Breast epithelium (tissue), 3 donors: ENCODE measurements at regions not wholly inside any gene's neighbourhood (a gene's known extent, or its start where the extent isn't known, plus 50 kb on each side); places are given as distances from the start of the nearest gene placed in this dataset.

ENCODE experiments used
- CTCF ChIP-seq, 3 donors: fragments of 450-650 bp; IDR thresholded peaks; one replicate each; pipeline ENCODE4 v1.5.1; 2016 to 2017; ENCODE audit warnings: antibody characterized with exemption in 3 of 3, mild to moderate bottlenecking in 3 of 3, moderate library complexity in 3 of 3
- POLR2A ChIP-seq: fragments of 450-650 bp; IDR thresholded peaks from one replicate; pipeline ENCODE4 v1.6.1; 2016; ENCODE audit warnings: antibody characterized with exemption, mild to moderate bottlenecking, moderate library complexity

GRCh38 chr12:88880051-88880450 lies 299.8 kb upstream of the KITLG start:
- TF ChIP-seq CTCF (IDR thresholded peaks at IDR 0.05) (no peak), POLR2A (no peak)
